Activated CD4-positive, alpha-beta T cell treated with anti-CD3 and anti-CD28 coated beads, Interleukin-2, amount 10 ng/mL, durations not matched to agents 24 days and 14 days (primary cell): ENCODE measurements at regions not wholly inside any gene's neighbourhood (a gene's known extent, or its start where the extent isn't known, plus 50 kb on each side); places are given as distances from the start of the nearest gene placed in this dataset.
A peak's percentile ranks its signal among the peaks of the same experiment; 100 is the strongest.

ENCODE experiments used
- DNase-seq: peaks from one replicate; pipeline ENCODE4 v3.0.0; 2022
- H3K27ac Mint-ChIP-seq: one replicate; pipeline ENCODE4 v1.8.0; 2022; ENCODE audit warnings: mild to moderate bottlenecking, mixed read lengths
- H3K27me3 Mint-ChIP-seq: one replicate; pipeline ENCODE4 v1.8.0; 2022; ENCODE audit warnings: mixed read lengths
- H3K36me3 Mint-ChIP-seq: one replicate; pipeline ENCODE4 v1.8.0; 2022; ENCODE audit warnings: low read depth, mild to moderate bottlenecking, mixed read lengths
- H3K4me1 Mint-ChIP-seq: one replicate; pipeline ENCODE4 v1.8.0; 2021; ENCODE audit warnings: mixed read lengths
- H3K4me3 Mint-ChIP-seq: one replicate; pipeline ENCODE4 v1.8.0; 2022; ENCODE audit warnings: mild to moderate bottlenecking, moderate library complexity, mixed read lengths
- H3K9me3 Mint-ChIP-seq: one replicate; pipeline ENCODE4 v1.8.0; 2021; ENCODE audit warnings: mixed read lengths
- intact Hi-C: fragments of 100-400 bp; cut with micrococcal nuclease; formaldehyde crosslinking; loops from one replicate; pipeline ENCODE4 v1.15.1; 2023

- peaks cover 28% of the 10 kb centered on the region for H3K4me1 Mint-ChIP-seq
- H3K4me3 Mint-ChIP-seq: no peak overlapping the region
- H3K27ac Mint-ChIP-seq: peak overlapping the region; percentile 19
- DNase-seq: no peak
- intact Hi-C loops: no loop called here
- peaks cover 16% of the 10 kb centered on the region for H3K9me3 Mint-ChIP-seq
- H3K27me3 Mint-ChIP-seq: no peaks in the 10 kb centered on the region
- H3K36me3 Mint-ChIP-seq: no peaks in the 10 kb centered on the region
These were observed 268.4 kb downstream of the ADGRG6 start for GRCh38 chr6:142570221-142570671.

GRCh38 chr6:142592876-142593275 lies 291.1 kb downstream of the ADGRG6 start:
- Mint-ChIP-seq H3K36me3 (no peaks in the 10 kb centered on the region), H3K4me1 (no peaks in the 10 kb centered on the region), H3K27me3 (no peaks in the 10 kb centered on the region), H3K4me3 (no peak overlapping the region), H3K27ac (no peak overlapping the region), H3K9me3 (peaks cover 10% of the 10 kb centered on the region)
- DNase-seq: no peak
- intact Hi-C loops: no loop called here

- no peak overlapping the region for H3K27ac Mint-ChIP-seq
- H3K4me3 Mint-ChIP-seq: no peak overlapping the region
- no peaks in the 10 kb centered on the region for H3K4me1 Mint-ChIP-seq
- intact Hi-C loops: no loop called here
- peaks cover 11% of the 10 kb centered on the region for H3K9me3 Mint-ChIP-seq
- no peak for DNase-seq
- no peaks in the 10 kb centered on the region for H3K36me3 Mint-ChIP-seq
- H3K27me3 Mint-ChIP-seq: no peaks in the 10 kb centered on the region
These were observed 296.0 kb downstream of the ADGRG6 start for GRCh38 chr6:142597836-142598235.

- no peaks in the 10 kb centered on the region for H3K27me3 Mint-ChIP-seq
- peaks cover 12% of the 10 kb centered on the region for H3K9me3 Mint-ChIP-seq
- H3K27ac Mint-ChIP-seq: no peak overlapping the region
- no peak for DNase-seq
- H3K4me3 Mint-ChIP-seq: no peak overlapping the region
- peaks cover 4% of the 10 kb centered on the region for H3K4me1 Mint-ChIP-seq
- intact Hi-C loops: no loop called here
- H3K36me3 Mint-ChIP-seq: no peaks in the 10 kb centered on the region
These were observed 299.6 kb downstream of the ADGRG6 start for GRCh38 chr6:142601427-142601826.

GRCh38 chr6:142602972-142603371 lies 301.2 kb downstream of the ADGRG6 start:
- Mint-ChIP-seq H3K4me1 (peaks cover 4% of the 10 kb centered on the region), H3K27me3 (no peaks in the 10 kb centered on the region), H3K4me3 (no peak overlapping the region), H3K36me3 (no peaks in the 10 kb centered on the region), H3K27ac (no peak overlapping the region), H3K9me3 (peaks cover 12% of the 10 kb centered on the region)
- DNase-seq: no peak
- intact Hi-C loops: no loop called here

GRCh38 chr6:142605922-142606485 lies 304.2 kb downstream of the ADGRG6 start:
- intact Hi-C loops: no loop called here
- no peak overlapping the region for H3K27ac Mint-ChIP-seq
- H3K4me1 Mint-ChIP-seq: peaks cover 4% of the 10 kb centered on the region
- no peak for DNase-seq
- H3K9me3 Mint-ChIP-seq: peaks cover 9% of the 10 kb centered on the region
- no peaks in the 10 kb centered on the region for H3K36me3 Mint-ChIP-seq
- H3K27me3 Mint-ChIP-seq: no peaks in the 10 kb centered on the region
- no peak overlapping the region for H3K4me3 Mint-ChIP-seq

GRCh38 chr6:142612956-142613355 lies 311.1 kb downstream of the ADGRG6 start:
- Mint-ChIP-seq H3K9me3 (peaks cover 3% of the 10 kb centered on the region), H3K36me3 (no peaks in the 10 kb centered on the region), H3K27ac (no peak overlapping the region), H3K27me3 (peaks cover 1% of the 10 kb centered on the region), H3K4me1 (no peaks in the 10 kb centered on the region), H3K4me3 (no peak overlapping the region)
- no peak for DNase-seq
- intact Hi-C loops: no loop called here

GRCh38 chr6:142613981-142614380 lies 312.2 kb downstream of the ADGRG6 start:
- DNase-seq: no peak
- intact Hi-C loops: no loop called here
- no peaks in the 10 kb centered on the region for H3K36me3 Mint-ChIP-seq
- H3K9me3 Mint-ChIP-seq: peaks cover 3% of the 10 kb centered on the region
- no peaks in the 10 kb centered on the region for H3K4me1 Mint-ChIP-seq
- H3K4me3 Mint-ChIP-seq: no peak overlapping the region
- H3K27ac Mint-ChIP-seq: no peak overlapping the region
- H3K27me3 Mint-ChIP-seq: peaks cover 1% of the 10 kb centered on the region

- Mint-ChIP-seq H3K27me3 (peaks cover 1% of the 10 kb centered on the region), H3K4me3 (no peak overlapping the region), H3K4me1 (no peaks in the 10 kb centered on the region), H3K36me3 (no peaks in the 10 kb centered on the region), H3K27ac (no peak overlapping the region), H3K9me3 (peaks cover 3% of the 10 kb centered on the region)
- DNase-seq: no peak
- intact Hi-C loops: no loop called here
These were observed 315.4 kb downstream of the ADGRG6 start for GRCh38 chr6:142617158-142617557.

- Mint-ChIP-seq H3K27ac (no peak overlapping the region), H3K9me3 (no peaks in the 10 kb centered on the region), H3K36me3 (no peaks in the 10 kb centered on the region), H3K27me3 (no peaks in the 10 kb centered on the region), H3K4me3 (no peak overlapping the region), H3K4me1 (no peaks in the 10 kb centered on the region)
- no peak for DNase-seq
- intact Hi-C loops: no loop called here
These were observed 320.0 kb downstream of the ADGRG6 start for GRCh38 chr6:142621822-142622221.

GRCh38 chr6:142624978-142625715 lies 319.8 kb downstream of the HIVEP2 start:
- Mint-ChIP-seq H3K27me3 (no peaks in the 10 kb centered on the region), H3K27ac (no peak overlapping the region), H3K4me3 (no peak overlapping the region)

GRCh38 chr6:142627474-142627873 lies 317.5 kb downstream of the HIVEP2 start:
- H3K36me3 Mint-ChIP-seq: no peaks in the 10 kb centered on the region
- no peak for DNase-seq
- no peaks in the 10 kb centered on the region for H3K9me3 Mint-ChIP-seq
- intact Hi-C loops: no loop called here
- peaks cover 3% of the 10 kb centered on the region for H3K4me1 Mint-ChIP-seq
- H3K27ac Mint-ChIP-seq: no peak overlapping the region
- no peaks in the 10 kb centered on the region for H3K27me3 Mint-ChIP-seq
- no peak overlapping the region for H3K4me3 Mint-ChIP-seq

More at GRCh38 chr6:142624978-142625715, 319.8 kb downstream of the HIVEP2 start:
- Mint-ChIP-seq H3K36me3 (no peaks in the 10 kb centered on the region), H3K9me3 (no peaks in the 10 kb centered on the region), H3K4me1 (peaks cover 2% of the 10 kb centered on the region)
- DNase-seq: no peak
- intact Hi-C loops: no loop called here

GRCh38 chr6:142631517-142632385 lies 313.2 kb downstream of the HIVEP2 start:
- H3K36me3 Mint-ChIP-seq: no peaks in the 10 kb centered on the region
- no peak overlapping the region for H3K27ac Mint-ChIP-seq
- no peak overlapping the region for H3K4me3 Mint-ChIP-seq
- H3K9me3 Mint-ChIP-seq: no peaks in the 10 kb centered on the region
- no peak for DNase-seq
- H3K27me3 Mint-ChIP-seq: no peaks in the 10 kb centered on the region
- intact Hi-C loops: no loop called here
- H3K4me1 Mint-ChIP-seq: peaks cover 7% of the 10 kb centered on the region

- no peak overlapping the region for H3K27ac Mint-ChIP-seq
- intact Hi-C loops: no loop called here
These were observed 311.7 kb downstream of the HIVEP2 start for GRCh38 chr6:142633317-142633716.

More at GRCh38 chr6:142633317-142633716, 311.7 kb downstream of the HIVEP2 start:
- Mint-ChIP-seq H3K27me3 (no peaks in the 10 kb centered on the region), H3K4me3 (no peak overlapping the region), H3K9me3 (no peaks in the 10 kb centered on the region), H3K4me1 (peaks cover 5% of the 10 kb centered on the region), H3K36me3 (no peaks in the 10 kb centered on the region)
- DNase-seq: no peak
